Upper lobe of right lung (tissue), 1 donor: ENCODE measurements at regions not wholly inside any gene's neighbourhood (a gene's known extent, or its start where the extent isn't known, plus 50 kb on each side); places are given as distances from the start of the nearest gene placed in this dataset.

Experiments
- ATAC-seq: fragments of 200-7000 bp; cut with Tn5 transposase; one replicate; pipeline ENCODE4 v1.9.1; 2020; ENCODE audit warnings: mild to moderate bottlenecking, moderate library complexity
- DNase-seq: peaks from one replicate; pipeline ENCODE4 v3.0.0-alpha.2; 2020
- H3K27ac ChIP-seq: fragments of 200-600 bp; one replicate; pipeline ENCODE4 v1.8.0; 2022
- H3K27me3 ChIP-seq: fragments of 200-600 bp; one replicate; pipeline ENCODE4 v1.8.0; 2022; ENCODE audit warnings: mild to moderate bottlenecking
- H3K36me3 ChIP-seq: fragments of 200-600 bp; one replicate; pipeline ENCODE4 v1.8.0; 2022
- H3K4me1 ChIP-seq: fragments of 200-600 bp; one replicate; pipeline ENCODE4 v1.8.0; 2022
- H3K4me3 ChIP-seq: fragments of 200-600 bp; one replicate; pipeline ENCODE4 v1.8.0; 2022; ENCODE audit warnings: mild to moderate bottlenecking
- H3K9me3 ChIP-seq: fragments of 200-600 bp; one replicate; pipeline ENCODE4 v1.8.0; 2022
- CTCF ChIP-seq: fragments of 200-600 bp; IDR thresholded peaks from one replicate; pipeline ENCODE4 v1.8.0; 2022; ENCODE audit warnings: antibody characterized with exemption
- intact Hi-C: fragments of 100-400 bp; cut with DNase I; formaldehyde crosslinking; loops from one replicate; pipeline ENCODE4 v1.11.0; 2022
- donor health status: DM: no; HTN: yes; CAD: no; lungs with severe emphysema.

- H3K27ac ChIP-seq = no peak overlapping the region
- H3K36me3 ChIP-seq = no peaks in the 10 kb centered on the region
- H3K27me3 ChIP-seq = no peaks in the 10 kb centered on the region
- ATAC-seq (no peak), DNase-seq (no peak)
- H3K9me3 ChIP-seq = no peaks in the 10 kb centered on the region
- intact Hi-C loops = no loop called here
- H3K4me3 ChIP-seq = no peak overlapping the region
- TF ChIP-seq CTCF = no peak
- no peaks in the 10 kb centered on the region for H3K4me1 ChIP-seq
Observed at GRCh38 chr15:93245661-93246042, 156.6 kb upstream of the RGMA start.

- intact Hi-C loops = no loop called here
- Histone ChIP-seq H3K36me3 (no peaks in the 10 kb centered on the region), H3K4me1 (no peaks in the 10 kb centered on the region), H3K9me3 (no peaks in the 10 kb centered on the region), H3K4me3 (no peak overlapping the region), H3K27me3 (no peaks in the 10 kb centered on the region), H3K27ac (no peak overlapping the region)
- ATAC-seq = no peak
- TF ChIP-seq CTCF = no peak
- no peak for DNase-seq
Observed at GRCh38 chr15:93244696-93245660, 156.0 kb upstream of the RGMA start.

GRCh38 chr15:93243573-93243972, 154.6 kb upstream of the RGMA start:
- Histone ChIP-seq H3K4me1 (no peaks in the 10 kb centered on the region), H3K36me3 (no peaks in the 10 kb centered on the region), H3K27me3 (no peaks in the 10 kb centered on the region), H3K4me3 (no peak overlapping the region), H3K27ac (no peak overlapping the region), H3K9me3 (no peaks in the 10 kb centered on the region)
- DNase-seq (no peak), ATAC-seq (no peak)
- TF ChIP-seq CTCF = no peak
- intact Hi-C loops = no loop called here

GRCh38 chr15:93241696-93242585, 152.9 kb upstream of the RGMA start:
- no peak for TF ChIP-seq CTCF
- Histone ChIP-seq H3K4me1 (no peaks in the 10 kb centered on the region), H3K4me3 (no peak overlapping the region), H3K36me3 (no peaks in the 10 kb centered on the region), H3K27me3 (no peaks in the 10 kb centered on the region), H3K27ac (no peak overlapping the region), H3K9me3 (no peaks in the 10 kb centered on the region)
- DNase-seq (no peak), ATAC-seq (no peak)
- intact Hi-C loops = no loop called here

- DNase-seq (no peak), ATAC-seq (no peak)
- Histone ChIP-seq H3K4me3 (no peak overlapping the region), H3K4me1 (no peaks in the 10 kb centered on the region), H3K27me3 (no peaks in the 10 kb centered on the region), H3K27ac (no peak overlapping the region), H3K36me3 (no peaks in the 10 kb centered on the region), H3K9me3 (no peaks in the 10 kb centered on the region)
- no peak for TF ChIP-seq CTCF
- intact Hi-C loops = no loop called here
Observed at GRCh38 chr15:93239993-93240392, 151.0 kb upstream of the RGMA start.
